ENCODE measurements at regions not wholly inside any gene's neighbourhood (a gene's known extent, or its start where the extent isn't known, plus 50 kb on each side); places are given as distances from the start of the nearest gene placed in this dataset.

GRCh38 chr10:107656932-107657331 is 492.4 kb upstream of the SORCS1 start:
- H3K79me1 ChIP-seq (ENCODE audit: insufficient read depth, low read depth, low read length, poor library complexity, severe bottlenecking) = no peaks in the 10 kb centered on the region
- no peaks in the 10 kb centered on the region for H3K79me2 ChIP-seq (ENCODE audit: insufficient read depth, low read length)
- H3K27ac Mint-ChIP-seq = no peak overlapping the region
- H3K23ac ChIP-seq (ENCODE audit: insufficient read length, low read depth, low read length) = no peak overlapping the region
- no peak overlapping the region for H3T11ph ChIP-seq (ENCODE audit: low read length)
- no peak overlapping the region for H3K27ac ChIP-seq (ENCODE audit: insufficient read length, low read depth, low read length)
- H3K4ac ChIP-seq (ENCODE audit: low read depth, low read length) = no peak overlapping the region
- no peak overlapping the region for H3K4me2 ChIP-seq (ENCODE audit: insufficient read depth, insufficient read length, low read length)
- H2BK15ac ChIP-seq (ENCODE audit: low read depth, low read length) = no peak overlapping the region
- no peak overlapping the region for H3K14ac ChIP-seq (ENCODE audit: insufficient read depth, low read length)
- H3K9me3 ChIP-seq (ENCODE audit: control insufficient read depth, low read depth, low read length) = no peaks in the 10 kb centered on the region
- H3K4me1 Mint-ChIP-seq = peaks cover 3% of the 10 kb centered on the region in 2 experiments; a peak in 2 of 4 replicates
- H3K23me2 ChIP-seq (ENCODE audit: insufficient read length, low read depth, low read length, poor library complexity, severe bottlenecking) = no peaks in the 10 kb centered on the region
- H3K9ac ChIP-seq (ENCODE audit: extremely low read depth, insufficient read length, low read length) = no peak overlapping the region
- H2BK12ac ChIP-seq (ENCODE audit: insufficient read length, low read depth, low read length) = no peak overlapping the region
- no peak overlapping the region for H2BK20ac ChIP-seq (ENCODE audit: low read depth, low read length, poor library complexity, severe bottlenecking)
- TF ChIP-seq CTCF (conservative IDR thresholded peaks at IDR 0.05) = no peak
- H2AK5ac ChIP-seq (ENCODE audit: insufficient read length, low read length) = no peak overlapping the region
- no peak overlapping the region for H4K5ac ChIP-seq (ENCODE audit: insufficient read length, low read depth, low read length)
- H2AFZ ChIP-seq (ENCODE audit: low read length) = no peak overlapping the region
- no peaks in the 10 kb centered on the region for H4K20me1 ChIP-seq (ENCODE audit: control insufficient read depth, insufficient read depth, insufficient read length)
- H2BK120ac ChIP-seq (ENCODE audit: low read depth, low read length, poor library complexity, severe bottlenecking) = no peak overlapping the region
- no peak for DNase-seq
- H3K36me3 Mint-ChIP-seq (ENCODE audit: insufficient read depth in 1 of 3, low read depth in 3 of 3) = peaks cover 3 to 9% (median 6%) of the 10 kb centered on the region in 3 experiments; a peak in 2 of 7 replicates
- no peak overlapping the region for H3K18ac ChIP-seq (ENCODE audit: insufficient read length, low read depth, low read length)
- H3K27me3 Mint-ChIP-seq (ENCODE audit: low read depth) = peaks cover 2% of the 10 kb centered on the region; the same call in 1 of the 2 replicates
- no peak overlapping the region for H3K56ac ChIP-seq (ENCODE audit: insufficient read length, low read depth, low read length)
- no peaks in the 10 kb centered on the region for H3K27me3 ChIP-seq (ENCODE audit: insufficient read depth, low read length)
- no peaks in the 10 kb centered on the region; the same call in 1 of the 2 replicates for H3K4me1 ChIP-seq (ENCODE audit: insufficient read depth, low read length)
- H3K4me3 Mint-ChIP-seq = no peak overlapping the region
- H4K8ac ChIP-seq (replicated peaks; ENCODE audit: insufficient read length, low read depth, low read length) = no peak overlapping the region
- H4K91ac ChIP-seq (ENCODE audit: insufficient read length, low read depth, low read length) = no peak overlapping the region
- peaks cover 0 to 11% of the 10 kb centered on the region in 2 experiments; a peak in 3 of 5 replicates for H3K9me3 Mint-ChIP-seq
- H2BK5ac ChIP-seq (ENCODE audit: insufficient read length, low read length) = no peak overlapping the region

All from H9 (cell line).